MCF 10A (cell line): ENCODE measurements at regions not wholly inside any gene's neighbourhood (a gene's known extent, or its start where the extent isn't known, plus 50 kb on each side); places are given as distances from the start of the nearest gene placed in this dataset.

ENCODE experiments used
- BruUV-seq: library from RNA; stranded (reverse); fragments of 400-500 nt; replicated peaks from 2 replicates; lab custom pipeline; 2021; lab: Mats Ljungman, UMichigan
- CTCF ChIA-PET: fragments of 300-600 bp; sonication (Branson Sonifier 250); formaldehyde crosslinking; extraction: SDS; loops from one replicate; lab custom pipeline; 2021; ENCODE audit warnings: antibody characterized with exemption, inconsistent platforms; lab: Yijun Ruan, JAX
- POLR2A ChIA-PET: fragments of 300-600, 350-650 bp; sonication (Branson Sonifier 250); formaldehyde crosslinking; extraction: SDS; loops from one replicate; lab custom pipeline; 2020; ENCODE audit warnings: antibody characterized with exemption, inconsistent platforms; lab: Yijun Ruan, JAX
- DNase-seq: peaks from one replicate; pipeline ENCODE4 v3.0.0-alpha.2; 2018; ENCODE audit not compliant: unreplicated experiment
- H3K27ac Mint-ChIP-seq: one replicate; pipeline ENCODE4 v1.8.0; 2022; ENCODE audit warnings: mild to moderate bottlenecking, low read depth, mixed read lengths; ENCODE audit not compliant: unreplicated experiment
- H3K27me3 Mint-ChIP-seq: one replicate; pipeline ENCODE4 v1.8.0; 2022; ENCODE audit warnings: mixed read lengths; ENCODE audit not compliant: insufficient read depth, unreplicated experiment
- H3K36me3 Mint-ChIP-seq: one replicate; pipeline ENCODE4 v1.8.0; 2022; ENCODE audit warnings: mild to moderate bottlenecking, moderate library complexity, mixed read lengths; ENCODE audit not compliant: insufficient read depth, unreplicated experiment
- H3K4me1 Mint-ChIP-seq: one replicate; pipeline ENCODE4 v1.8.0; 2022; ENCODE audit warnings: mixed read lengths; ENCODE audit not compliant: insufficient read depth, unreplicated experiment
- H3K4me3 Mint-ChIP-seq: one replicate; pipeline ENCODE4 v1.8.0; 2022; ENCODE audit warnings: mild to moderate bottlenecking, moderate library complexity, mixed read lengths; ENCODE audit not compliant: unreplicated experiment
- H3K9me3 Mint-ChIP-seq: one replicate; pipeline ENCODE4 v1.8.0; 2022; ENCODE audit warnings: mixed read lengths; ENCODE audit not compliant: unreplicated experiment
- CTCF ChIP-seq: fragments of 200-600 bp; IDR thresholded peaks from one replicate; pipeline ENCODE4 v1.8.0; 2022; ENCODE audit warnings: antibody characterized with exemption, mild to moderate bottlenecking; ENCODE audit not compliant: unreplicated experiment
- intact Hi-C: fragments of 100-400 bp; cut with micrococcal nuclease; formaldehyde crosslinking; loops from 2 replicates; pipeline ENCODE4 v1.14.1; 2022

GRCh38 chr16:13779676-13780075 is 140.3 kb upstream of the ERCC4 start:
- intact Hi-C loops, result no loop called here
- BruUV-seq, result no TSS peak
- peaks cover 7% of the 10 kb centered on the region for H3K27me3 Mint-ChIP-seq
- no peak overlapping the region for H3K27ac Mint-ChIP-seq
- ChIA-PET CTCF (interaction anchor here (0.6 kb wide), 3 partner anchors 172 to 407 kb away, joined by 3 read pairs; no protein-coding TSS in a partner anchor), POLR2A (no interaction called here)
- no peak for TF ChIP-seq CTCF
- H3K4me1 Mint-ChIP-seq, result no peaks in the 10 kb centered on the region
- H3K9me3 Mint-ChIP-seq, result peaks cover 11% of the 10 kb centered on the region
- no peak overlapping the region for H3K4me3 Mint-ChIP-seq
- H3K36me3 Mint-ChIP-seq, result no peaks in the 10 kb centered on the region
- DNase-seq, result no peak

DNA sequence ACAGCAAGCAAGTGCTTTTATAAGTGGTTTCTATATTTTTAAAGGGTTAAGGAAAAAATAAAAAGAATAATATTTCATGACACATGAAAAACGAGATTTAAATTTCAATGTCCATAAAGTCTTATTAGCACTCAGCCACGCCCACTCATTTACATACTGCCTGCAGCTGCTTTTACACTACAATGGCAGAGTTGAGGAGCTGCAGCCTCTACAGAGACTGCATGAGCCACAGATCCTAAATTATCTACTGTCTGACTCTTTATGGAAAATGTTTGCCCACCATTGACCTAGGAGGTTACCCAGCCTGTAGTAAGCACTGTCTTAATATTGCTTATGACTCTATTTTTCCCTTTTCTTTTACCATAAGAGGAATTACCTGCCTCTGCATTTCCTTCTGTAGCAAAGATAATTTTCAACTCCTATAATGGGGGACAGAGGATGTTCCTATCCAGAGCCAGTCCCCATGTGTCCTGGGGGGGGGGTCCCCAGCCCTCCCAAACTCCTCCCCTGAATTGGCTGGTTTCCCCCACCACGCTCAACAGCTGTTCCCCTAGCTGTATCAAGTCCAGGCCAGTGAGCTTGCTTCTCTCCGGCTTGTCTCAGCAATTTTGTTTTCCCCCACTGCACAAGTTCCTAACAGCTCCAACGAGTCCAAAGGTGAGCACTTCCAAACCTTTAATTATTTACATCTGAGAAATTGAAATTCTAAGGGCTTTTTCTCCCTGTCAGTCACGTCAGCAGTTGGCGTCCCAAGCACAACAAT is 139.4 kb upstream of the ERCC4 start:
- Mint-ChIP-seq H3K4me1 (no peaks in the 10 kb centered on the region), H3K9me3 (peaks cover 6% of the 10 kb centered on the region), H3K27ac (no peak overlapping the region), H3K36me3 (no peaks in the 10 kb centered on the region), H3K27me3 (no peaks in the 10 kb centered on the region), H3K4me3 (no peak overlapping the region)
- ChIA-PET POLR2A (no interaction called here), CTCF (interaction anchor here (0.6 kb wide), 1 partner anchor 408 kb away, joined by 3 read pairs; no protein-coding TSS in a partner anchor)
- DNase-seq, result no peak
- BruUV-seq, result no TSS peak
- TF ChIP-seq CTCF, result no peak
- intact Hi-C loops, result no loop called here

DNA sequence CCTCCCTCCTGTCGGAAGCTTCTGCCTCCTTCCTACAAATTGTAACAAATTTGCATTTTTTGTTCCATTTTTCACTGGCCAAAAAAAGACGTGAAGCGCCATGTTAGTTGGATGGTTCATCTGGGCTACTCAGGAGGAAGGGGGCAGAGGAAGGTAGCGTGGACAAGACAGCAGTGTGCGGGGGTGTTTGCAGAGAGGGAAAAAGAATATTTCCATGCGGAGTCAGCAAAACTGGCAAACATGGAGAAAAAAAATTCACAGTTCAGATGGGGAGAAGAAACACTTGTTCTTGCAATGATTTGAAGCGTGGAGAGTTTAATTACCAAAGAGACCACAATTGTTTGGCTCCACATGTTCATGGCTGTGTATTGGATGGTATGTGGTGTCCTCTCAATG is 138.8 kb upstream of the ERCC4 start:
- TF ChIP-seq CTCF, result no peak
- Mint-ChIP-seq H3K4me3 (no peak overlapping the region), H3K27ac (no peak overlapping the region), H3K27me3 (no peaks in the 10 kb centered on the region), H3K9me3 (peaks cover 6% of the 10 kb centered on the region), H3K36me3 (no peaks in the 10 kb centered on the region), H3K4me1 (no peaks in the 10 kb centered on the region)
- no peak for DNase-seq
- ChIA-PET CTCF (no interaction called here), POLR2A (no interaction called here)
- BruUV-seq, result no TSS peak
- intact Hi-C loops, result no loop called here

GRCh38 chr16:13781575-13782338 is 138.2 kb upstream of the ERCC4 start:
- Mint-ChIP-seq H3K4me1 (no peaks in the 10 kb centered on the region), H3K4me3 (no peak overlapping the region), H3K27ac (no peak overlapping the region), H3K36me3 (no peaks in the 10 kb centered on the region), H3K27me3 (no peaks in the 10 kb centered on the region), H3K9me3 (peaks cover 6% of the 10 kb centered on the region)
- intact Hi-C loops, result no loop called here
- TF ChIP-seq CTCF, result no peak
- BruUV-seq, result no TSS peak
- POLR2A ChIA-PET, result no interaction called here
- CTCF ChIA-PET, result interaction anchor here (0.8 kb wide), 1 partner anchor 387 kb away, joined by 4 read pairs; no protein-coding TSS in a partner anchor
- no peak for DNase-seq
